Ishikawa (cell line): ENCODE measurements at regions not wholly inside any gene's neighbourhood (a gene's known extent, or its start where the extent isn't known, plus 50 kb on each side); places are given as distances from the start of the nearest gene placed in this dataset.

Experiments used
- CEBPB ChIP-seq: IDR thresholded peaks from 2 replicates; pipeline ENCODE4 v1.6.1; 2012
- CREB1 ChIP-seq: IDR thresholded peaks from 2 replicates; pipeline ENCODE4 v1.6.1; 2012; ENCODE audit warnings: low read depth
- EP300 ChIP-seq: IDR thresholded peaks from 2 replicates; pipeline ENCODE4 v1.6.1; 2012; ENCODE audit warnings: borderline replicate concordance
- MAX ChIP-seq: IDR thresholded peaks from 2 replicates; pipeline ENCODE4 v1.6.1; 2012
- TEAD4 ChIP-seq: IDR thresholded peaks from 2 replicates; pipeline ENCODE4 v1.6.1; 2012
- USF1 ChIP-seq: IDR thresholded peaks from 2 replicates; pipeline ENCODE4 v1.6.1; 2012

- TF ChIP-seq CEBPB, result no peak
- no peak for TF ChIP-seq CREB1
- TF ChIP-seq TEAD4, result no peak
- no peak for TF ChIP-seq MAX
- no peak for TF ChIP-seq USF1
- no peak for TF ChIP-seq EP300
Measured at GRCh38 chr6:40799296-40800140, 212.4 kb upstream of the LRFN2 start.
